ENCODE measurements at regions not wholly inside any gene's neighbourhood (a gene's known extent, or its start where the extent isn't known, plus 50 kb on each side); places are given as distances from the start of the nearest gene placed in this dataset.

DNA sequence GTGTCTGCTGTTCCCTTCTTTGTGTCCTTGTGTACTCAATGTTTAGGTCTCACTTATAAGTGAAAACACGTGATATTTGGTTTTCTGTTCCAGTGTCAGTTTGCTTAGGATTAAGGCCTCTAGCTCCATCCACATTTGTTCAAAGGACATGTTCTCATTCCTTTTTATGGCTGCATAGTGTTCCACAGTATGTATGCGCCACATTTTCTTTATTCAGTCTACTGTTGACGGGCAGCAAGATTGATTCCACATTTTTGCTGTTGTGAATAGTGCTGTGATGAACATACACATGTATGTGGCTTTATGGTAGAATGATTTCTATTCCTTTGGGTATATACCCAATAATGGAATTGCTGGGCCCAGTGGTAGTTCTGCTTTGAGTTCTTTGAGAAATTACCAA lies 122.7 kb upstream of the THBS1 start:
- TF ChIP-seq, protein P1, sequence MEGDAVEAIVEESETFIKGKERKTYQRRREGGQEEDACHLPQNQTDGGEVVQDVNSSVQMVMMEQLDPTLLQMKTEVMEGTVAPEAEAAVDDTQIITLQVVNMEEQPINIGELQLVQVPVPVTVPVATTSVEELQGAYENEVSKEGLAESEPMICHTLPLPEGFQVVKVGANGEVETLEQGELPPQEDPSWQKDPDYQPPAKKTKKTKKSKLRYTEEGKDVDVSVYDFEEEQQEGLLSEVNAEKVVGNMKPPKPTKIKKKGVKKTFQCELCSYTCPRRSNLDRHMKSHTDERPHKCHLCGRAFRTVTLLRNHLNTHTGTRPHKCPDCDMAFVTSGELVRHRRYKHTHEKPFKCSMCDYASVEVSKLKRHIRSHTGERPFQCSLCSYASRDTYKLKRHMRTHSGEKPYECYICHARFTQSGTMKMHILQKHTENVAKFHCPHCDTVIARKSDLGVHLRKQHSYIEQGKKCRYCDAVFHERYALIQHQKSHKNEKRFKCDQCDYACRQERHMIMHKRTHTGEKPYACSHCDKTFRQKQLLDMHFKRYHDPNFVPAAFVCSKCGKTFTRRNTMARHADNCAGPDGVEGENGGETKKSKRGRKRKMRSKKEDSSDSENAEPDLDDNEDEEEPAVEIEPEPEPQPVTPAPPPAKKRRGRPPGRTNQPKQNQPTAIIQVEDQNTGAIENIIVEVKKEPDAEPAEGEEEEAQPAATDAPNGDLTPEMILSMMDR (IDR thresholded peaks at IDR 0.05; ENCODE audit: low read length): no peak
- TF ChIP-seq EZH2 (IDR thresholded peaks at IDR 0.05; ENCODE audit: borderline replicate concordance, low read length): no peak
